ENCODE measurements at regions not wholly inside any gene's neighbourhood (a gene's known extent, or its start where the extent isn't known, plus 50 kb on each side); places are given as distances from the start of the nearest gene placed in this dataset.

DNA sequence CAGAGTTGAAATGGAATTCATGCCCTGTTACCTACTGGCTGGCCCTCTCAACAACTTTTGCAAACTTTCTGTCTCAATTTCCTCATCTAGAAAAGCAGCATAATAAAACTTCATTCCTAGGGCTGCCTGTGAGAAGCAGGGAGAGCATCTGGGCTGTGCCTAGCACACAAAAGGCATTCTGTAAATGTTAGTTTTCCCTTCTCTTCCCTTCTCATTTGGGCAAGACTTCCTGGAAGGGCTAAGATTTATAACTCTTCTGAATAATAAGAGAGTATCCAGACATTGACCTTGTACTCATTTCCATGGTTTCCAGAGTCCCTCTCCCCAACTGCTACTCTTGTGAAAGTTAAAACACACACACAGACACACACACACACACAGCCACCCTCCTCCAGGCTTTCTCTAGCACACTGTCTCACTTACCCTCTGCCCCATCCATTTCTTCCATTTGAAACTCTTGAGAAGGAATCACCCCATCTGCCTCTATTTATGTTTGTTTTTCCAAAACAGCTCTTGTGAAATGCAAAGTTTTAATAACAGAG lies 302.1 kb downstream of the SMAD2 start:
- H3K9me2 ChIP-seq: no peaks in the 10 kb centered on the region
- no peak overlapping the region for H3K27ac ChIP-seq (ENCODE audit: low read depth in 2 of 2, low read length in 1 of 2)
- H3K27me3 ChIP-seq (ENCODE audit: insufficient read depth): no peaks in the 10 kb centered on the region
- no peak overlapping the region for H2AFZ ChIP-seq (ENCODE audit: low read depth)
- H3K36me3 ChIP-seq (replicated peaks in 1 of 2; ENCODE audit: control insufficient read depth in 1 of 2, insufficient read depth in 2 of 2, low read length in 1 of 2): no peaks in the 10 kb centered on the region
- H3K79me2 ChIP-seq (ENCODE audit: insufficient read depth): no peaks in the 10 kb centered on the region
- POLR2A ChIA-PET: no interaction called here
- H3F3A ChIP-seq (replicated peaks; ENCODE audit: insufficient read depth): no peaks in the 10 kb centered on the region
- H3K4me2 ChIP-seq: no peak overlapping the region
- CTCF ChIA-PET: interaction anchor here (0.6 kb wide), 1 partner anchor 125 kb away, joined by 3 read pairs; no protein-coding TSS in a partner anchor
- peaks cover 0 to 6% of the 10 kb centered on the region in 2 experiments; a peak in 2 of 4 replicates for H3K4me1 ChIP-seq (ENCODE audit: control insufficient read depth in 1 of 2, insufficient read depth in 2 of 2, low read depth in 1 of 2, low read length in 1 of 2)
- H4K20me1 ChIP-seq (ENCODE audit: insufficient read depth): no peaks in the 10 kb centered on the region
- no peak overlapping the region for H3K4me3 ChIP-seq (ENCODE audit: low read depth in 2 of 2, low read length in 1 of 2)
- no peaks in the 10 kb centered on the region for H3K9me3 ChIP-seq
- no peak for TF ChIP-seq GATA2 (CRISPR knock-in tag; IDR thresholded peaks at IDR 0.05)
- TF ChIP-seq, protein P1, sequence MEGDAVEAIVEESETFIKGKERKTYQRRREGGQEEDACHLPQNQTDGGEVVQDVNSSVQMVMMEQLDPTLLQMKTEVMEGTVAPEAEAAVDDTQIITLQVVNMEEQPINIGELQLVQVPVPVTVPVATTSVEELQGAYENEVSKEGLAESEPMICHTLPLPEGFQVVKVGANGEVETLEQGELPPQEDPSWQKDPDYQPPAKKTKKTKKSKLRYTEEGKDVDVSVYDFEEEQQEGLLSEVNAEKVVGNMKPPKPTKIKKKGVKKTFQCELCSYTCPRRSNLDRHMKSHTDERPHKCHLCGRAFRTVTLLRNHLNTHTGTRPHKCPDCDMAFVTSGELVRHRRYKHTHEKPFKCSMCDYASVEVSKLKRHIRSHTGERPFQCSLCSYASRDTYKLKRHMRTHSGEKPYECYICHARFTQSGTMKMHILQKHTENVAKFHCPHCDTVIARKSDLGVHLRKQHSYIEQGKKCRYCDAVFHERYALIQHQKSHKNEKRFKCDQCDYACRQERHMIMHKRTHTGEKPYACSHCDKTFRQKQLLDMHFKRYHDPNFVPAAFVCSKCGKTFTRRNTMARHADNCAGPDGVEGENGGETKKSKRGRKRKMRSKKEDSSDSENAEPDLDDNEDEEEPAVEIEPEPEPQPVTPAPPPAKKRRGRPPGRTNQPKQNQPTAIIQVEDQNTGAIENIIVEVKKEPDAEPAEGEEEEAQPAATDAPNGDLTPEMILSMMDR (IDR thresholded peaks at IDR 0.05): no peak
- TF ChIP-seq NRF1 (IDR thresholded peaks at IDR 0.05; ENCODE audit: low read depth, low read length): no peak
- no peak for TF ChIP-seq TAF1 (IDR thresholded peaks at IDR 0.05; ENCODE audit: borderline replicate concordance, low read depth, low read length)
- TF ChIP-seq GABPA (IDR thresholded peaks at IDR 0.05; ENCODE audit: low read depth): no peak
- TF ChIP-seq TEAD4 (IDR thresholded peaks at IDR 0.05; ENCODE audit: borderline replicate concordance, insufficient read depth): no peak
- TF ChIP-seq ZBTB33 (IDR thresholded peaks at IDR 0.05; ENCODE audit: borderline replicate concordance, low read depth): no peak
- TF ChIP-seq EP300 (IDR thresholded peaks at IDR 0.05; ENCODE audit: borderline replicate concordance in 1 of 2, low read depth in 1 of 2, low read length in 1 of 2): no peak
- TF ChIP-seq SIN3A (IDR thresholded peaks at IDR 0.05; ENCODE audit: borderline replicate concordance, low read depth, low read length): no peak
- no peak for TF ChIP-seq MXI1 (IDR thresholded peaks at IDR 0.05; ENCODE audit: low read depth, low read length)
- no peak for TF ChIP-seq MEF2A (IDR thresholded peaks at IDR 0.05; ENCODE audit: borderline replicate concordance, low read depth)
- no peak for TF ChIP-seq RAD21 (IDR thresholded peaks at IDR 0.05; ENCODE audit: low read length)
- no peak for TF ChIP-seq RCOR1 (IDR thresholded peaks at IDR 0.05; ENCODE audit: low read length)
- no peak for TF ChIP-seq FOXJ3 (CRISPR knock-in tag; IDR thresholded peaks at IDR 0.05)
- no peak for TF ChIP-seq EZH2phosphoT487 (IDR thresholded peaks at IDR 0.05; ENCODE audit: borderline replicate concordance, low read depth)
- no peak for TF ChIP-seq FOSL2 (IDR thresholded peaks at IDR 0.05; ENCODE audit: borderline replicate concordance, low read depth)
- no peak for TF ChIP-seq RXRA (IDR thresholded peaks at IDR 0.05; ENCODE audit: borderline replicate concordance, low read depth)
- TF ChIP-seq, protein P2, sequence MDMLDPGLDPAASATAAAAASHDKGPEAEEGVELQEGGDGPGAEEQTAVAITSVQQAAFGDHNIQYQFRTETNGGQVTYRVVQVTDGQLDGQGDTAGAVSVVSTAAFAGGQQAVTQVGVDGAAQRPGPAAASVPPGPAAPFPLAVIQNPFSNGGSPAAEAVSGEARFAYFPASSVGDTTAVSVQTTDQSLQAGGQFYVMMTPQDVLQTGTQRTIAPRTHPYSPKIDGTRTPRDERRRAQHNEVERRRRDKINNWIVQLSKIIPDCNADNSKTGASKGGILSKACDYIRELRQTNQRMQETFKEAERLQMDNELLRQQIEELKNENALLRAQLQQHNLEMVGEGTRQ (IDR thresholded peaks at IDR 0.05; ENCODE audit: borderline replicate concordance, low read depth, low read length): no peak
- no peak for TF ChIP-seq POLR2AphosphoS5 (IDR thresholded peaks at IDR 0.05; ENCODE audit: low read depth, low read length)
- TF ChIP-seq, protein P3, sequence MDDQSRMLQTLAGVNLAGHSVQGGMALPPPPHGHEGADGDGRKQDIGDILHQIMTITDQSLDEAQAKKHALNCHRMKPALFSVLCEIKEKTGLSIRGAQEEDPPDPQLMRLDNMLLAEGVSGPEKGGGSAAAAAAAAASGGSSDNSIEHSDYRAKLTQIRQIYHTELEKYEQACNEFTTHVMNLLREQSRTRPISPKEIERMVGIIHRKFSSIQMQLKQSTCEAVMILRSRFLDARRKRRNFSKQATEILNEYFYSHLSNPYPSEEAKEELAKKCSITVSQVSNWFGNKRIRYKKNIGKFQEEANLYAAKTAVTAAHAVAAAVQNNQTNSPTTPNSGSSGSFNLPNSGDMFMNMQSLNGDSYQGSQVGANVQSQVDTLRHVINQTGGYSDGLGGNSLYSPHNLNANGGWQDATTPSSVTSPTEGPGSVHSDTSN (IDR thresholded peaks at IDR 0.05): no peak
- no peak overlapping the region for H3K9ac ChIP-seq
- no peak for DNase-seq

Measured in SK-N-SH (cell line).